KG1 (cell line): ENCODE measurements at regions not wholly inside any gene's neighbourhood (a gene's known extent, or its start where the extent isn't known, plus 50 kb on each side); places are given as distances from the start of the nearest gene placed in this dataset.
"Not testable (repeated sequence)": the region's sequence is repeated elsewhere in the genome, so short reads cannot be mapped to it uniquely, and the experiment has no call there.

Experiments
- DNase-seq: peaks from one replicate; lab custom pipeline; 2025; lab: John Stamatoyannopoulos, UW

GRCh38 chr13:40047322-40047771 lies 391.9 kb downstream of the COG6 start:
- DNase-seq = no peak

GRCh38 chr13:40048551-40048950 lies 393.1 kb downstream of the COG6 start:
- DNase-seq = no peak

DNA sequence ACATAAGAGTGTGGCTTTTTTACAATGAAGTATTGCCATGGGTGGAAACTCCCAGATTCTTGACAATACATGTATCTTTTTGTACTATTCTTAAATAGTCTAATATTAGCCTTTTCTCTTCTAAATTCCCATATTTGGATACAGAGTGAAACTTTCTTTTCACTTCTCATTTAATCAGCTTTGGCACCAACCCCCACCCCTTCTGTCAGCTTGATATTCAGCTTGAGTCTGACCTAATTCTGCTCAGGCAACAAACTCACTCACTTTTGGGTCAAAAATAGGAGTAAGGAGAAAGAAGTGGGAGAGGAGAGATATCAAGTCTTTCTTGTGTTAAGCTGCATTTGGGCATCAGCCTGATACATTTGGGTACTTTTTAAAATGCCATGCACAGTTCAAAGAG lies 397.5 kb downstream of the COG6 start:
- DNase-seq = no peak

DNA sequence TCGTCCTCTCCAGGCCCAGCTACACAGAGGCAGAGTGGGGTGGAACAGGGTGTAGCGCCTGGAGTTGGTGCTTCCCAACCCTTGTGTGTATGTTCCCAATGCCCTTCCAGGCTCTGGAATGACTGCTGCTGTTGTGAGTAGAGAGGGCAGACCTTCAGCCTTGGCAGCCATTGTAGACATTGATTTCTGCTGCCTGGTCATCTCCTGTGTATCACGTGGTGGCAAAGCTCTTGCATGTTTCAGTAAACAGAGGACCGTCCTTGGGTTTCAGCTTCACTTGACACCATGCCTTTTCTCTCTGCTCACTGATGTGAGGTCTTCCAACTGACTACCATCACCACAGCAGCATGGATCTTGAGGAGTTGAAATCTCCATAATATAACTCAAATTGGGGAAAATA lies 397.9 kb downstream of the COG6 start:
- no peak for DNase-seq

GRCh38 chr13:40054422-40054821 lies 399.0 kb downstream of the COG6 start:
- DNase-seq = not testable (repeated sequence)

GRCh38 chr13:40056898-40057619 lies 401.6 kb downstream of the COG6 start:
- DNase-seq = no peak

- DNase-seq = no peak
These were observed 403.3 kb downstream of the COG6 start for GRCh38 chr13:40058757-40059236.

- DNase-seq = no peak
These were observed 404.2 kb downstream of the COG6 start for GRCh38 chr13:40059540-40060232.

DNA sequence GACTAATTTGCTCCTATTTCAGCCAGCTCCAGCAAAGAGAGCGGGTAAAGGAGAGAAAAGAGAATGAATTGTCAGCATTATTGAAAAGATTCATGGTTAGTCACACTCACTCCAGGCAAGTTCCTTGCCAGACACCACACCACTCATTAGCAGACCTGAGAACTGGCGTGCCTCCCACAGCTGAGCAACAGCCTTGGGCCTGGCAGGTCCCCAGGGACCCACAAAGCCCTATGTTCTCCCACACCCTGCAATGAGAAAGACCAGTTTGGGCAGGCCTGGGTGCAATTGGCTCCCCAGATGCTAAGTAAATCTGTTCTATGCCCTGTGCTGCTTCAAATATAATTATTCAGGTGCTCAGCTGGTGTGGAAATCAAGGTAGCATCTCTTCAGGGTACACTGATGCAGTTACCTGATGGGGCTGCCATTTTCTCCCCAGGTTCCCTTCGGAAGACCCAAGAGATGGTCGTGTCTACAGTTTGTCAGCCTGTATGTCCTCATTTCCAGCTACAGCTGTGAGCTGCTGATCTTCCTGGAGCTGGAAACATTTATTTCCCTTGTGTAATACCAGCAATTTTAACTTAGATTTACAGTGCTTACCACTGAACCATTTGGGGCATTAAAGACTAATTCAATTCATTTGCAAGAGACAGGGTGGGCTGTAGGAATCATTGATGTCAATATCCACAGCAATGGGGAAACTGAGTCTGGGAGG lies 405.0 kb downstream of the COG6 start:
- no peak for DNase-seq

GRCh38 chr13:40061466-40062450 lies 406.3 kb downstream of the COG6 start:
- no peak for DNase-seq

- DNase-seq = no peak
These were observed 407.8 kb downstream of the COG6 start for GRCh38 chr13:40063278-40063698.

DNA sequence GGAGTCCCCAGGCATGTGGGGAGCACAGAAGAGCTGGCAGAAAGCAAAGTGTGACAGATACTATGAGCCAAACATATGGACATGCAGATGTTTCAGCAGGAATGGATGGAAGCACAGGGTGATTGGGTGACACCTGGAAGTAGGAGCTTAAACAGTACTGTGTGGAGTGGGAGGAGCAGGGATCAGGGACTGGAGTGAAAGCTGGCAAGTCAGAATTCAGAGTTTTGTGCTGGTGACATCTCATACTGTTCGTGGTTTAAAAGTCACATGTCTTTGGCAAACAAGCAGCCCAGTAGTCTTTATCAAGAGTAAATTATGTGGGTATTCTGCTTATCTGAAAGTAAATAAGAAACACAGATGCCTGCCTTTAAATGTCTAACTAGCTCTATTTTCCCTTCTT lies 408.2 kb downstream of the COG6 start:
- DNase-seq = no peak

- no peak for DNase-seq
These were observed 409.0 kb downstream of the COG6 start for GRCh38 chr13:40064154-40065097.

- peak; percentile 52 for DNase-seq
These were observed 413.9 kb downstream of the COG6 start for GRCh38 chr13:40069173-40070044.

DNA sequence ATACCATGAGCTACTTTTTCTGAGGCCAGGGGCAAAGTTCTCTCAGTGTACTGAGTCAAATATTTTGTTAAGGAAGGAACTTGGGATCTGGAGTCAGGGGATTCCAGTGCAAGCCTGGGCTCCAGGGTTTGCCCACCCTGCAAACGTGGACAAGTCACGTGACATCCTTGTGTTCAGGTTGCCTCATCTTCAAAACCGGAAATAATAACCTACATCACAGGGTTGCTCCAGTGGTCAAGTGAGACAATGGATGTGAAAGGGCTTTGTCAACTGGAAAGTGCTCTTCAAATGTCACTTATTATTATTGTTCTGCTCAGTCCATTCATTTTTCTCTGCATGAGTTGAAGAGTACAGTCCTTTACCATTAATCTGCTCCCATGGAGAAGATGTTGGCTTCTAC lies 414.9 kb downstream of the COG6 start:
- DNase-seq = no peak

DNA sequence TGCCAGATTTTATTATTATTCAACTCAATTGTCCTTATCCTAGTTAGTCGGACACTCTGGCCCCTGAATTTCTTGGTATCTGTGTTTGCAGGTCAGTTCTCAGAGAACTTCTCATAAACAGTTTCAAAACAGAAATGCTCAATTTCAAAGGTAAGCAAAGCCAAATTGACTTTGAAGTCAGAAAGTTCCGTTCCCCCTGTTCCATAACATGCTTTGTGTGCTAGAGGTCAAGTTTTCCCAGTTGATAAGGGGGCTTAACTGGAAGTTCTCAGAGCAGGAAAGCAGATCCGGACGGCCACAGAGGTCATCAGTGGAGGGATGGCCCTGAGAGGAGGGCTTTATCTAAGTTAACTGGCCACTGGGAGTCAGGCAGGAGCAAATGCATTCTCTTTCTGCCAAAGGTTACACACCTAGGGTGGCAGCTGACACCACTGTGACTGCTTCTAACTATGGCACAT lies 417.2 kb downstream of the COG6 start:
- DNase-seq = no peak

- no peak for DNase-seq
These were observed 418.9 kb downstream of the COG6 start for GRCh38 chr13:40074338-40074737.

- DNase-seq = no peak
These were observed 419.8 kb downstream of the COG6 start for GRCh38 chr13:40075281-40075680.

GRCh38 chr13:40076765-40077362 lies 421.4 kb downstream of the COG6 start:
- no peak for DNase-seq
